ENCODE measurements at regions not wholly inside any gene's neighbourhood (a gene's known extent, or its start where the extent isn't known, plus 50 kb on each side); places are given as distances from the start of the nearest gene placed in this dataset.

GRCh38 chr9:27750566-27750965 lies 177.3 kb upstream of the C9orf72 start:
- CTCF ChIA-PET = no interaction called here
- no peaks in the 10 kb centered on the region for H3K36me3 ChIP-seq (ENCODE audit: control insufficient read depth, insufficient read depth, low read length)
- POLR2A ChIA-PET = no interaction called here
- no peaks in the 10 kb centered on the region for H3K4me1 Mint-ChIP-seq (ENCODE audit: low read depth, unreplicated experiment)
- H3K9me3 ChIP-seq = no peaks in the 10 kb centered on the region
- H3K27ac Mint-ChIP-seq (ENCODE audit: unreplicated experiment) = no peak overlapping the region
- DNase-seq = no peak
- no peaks in the 10 kb centered on the region for H3K9me3 Mint-ChIP-seq (ENCODE audit: unreplicated experiment)
- no peaks in the 10 kb centered on the region for H3K27me3 Mint-ChIP-seq (ENCODE audit: insufficient read depth, unreplicated experiment)
- no peaks in the 10 kb centered on the region for H3K36me3 Mint-ChIP-seq (ENCODE audit: insufficient read depth, unreplicated experiment)
- no TSS peak for BruUV-seq (replicated peaks)
- no peaks in the 10 kb centered on the region for H3K27me3 ChIP-seq (replicated peaks; ENCODE audit: control insufficient read depth, insufficient read depth, low read length)
- no peak overlapping the region for H3K4me3 Mint-ChIP-seq (ENCODE audit: unreplicated experiment)
- H3K4me1 ChIP-seq = no peaks in the 10 kb centered on the region
- intact Hi-C loops (cut with micrococcal nuclease; ENCODE audit: unreplicated experiment) = no loop called here
- no peak for TF ChIP-seq CTCF (IDR thresholded peaks at IDR 0.05; ENCODE audit: insufficient read depth in 1 of 2, low read depth in 1 of 2, low read length in 1 of 2, severe bottlenecking in 1 of 2, unreplicated experiment in 1 of 2)
- no peak overlapping the region for H3K4me3 ChIP-seq (ENCODE audit: low read depth, low read length)

GRCh38 chr9:27752069-27752468 lies 178.8 kb upstream of the C9orf72 start:
- Mint-ChIP-seq H3K9me3 (ENCODE audit: unreplicated experiment) (no peaks in the 10 kb centered on the region), H3K4me1 (ENCODE audit: low read depth, unreplicated experiment) (no peaks in the 10 kb centered on the region), H3K4me3 (ENCODE audit: unreplicated experiment) (no peak overlapping the region), H3K27me3 (ENCODE audit: insufficient read depth, unreplicated experiment) (no peaks in the 10 kb centered on the region), H3K36me3 (ENCODE audit: insufficient read depth, unreplicated experiment) (no peaks in the 10 kb centered on the region), H3K27ac (ENCODE audit: unreplicated experiment) (no peak overlapping the region)
- H3K27me3 ChIP-seq (replicated peaks; ENCODE audit: control insufficient read depth, insufficient read depth, low read length) = no peaks in the 10 kb centered on the region
- ChIA-PET CTCF (no interaction called here), POLR2A (no interaction called here)
- H3K9me3 ChIP-seq = no peaks in the 10 kb centered on the region
- TF ChIP-seq CTCF (IDR thresholded peaks at IDR 0.05; ENCODE audit: insufficient read depth in 1 of 2, low read depth in 1 of 2, low read length in 1 of 2, severe bottlenecking in 1 of 2, unreplicated experiment in 1 of 2) = no peak
- no peak overlapping the region for H3K4me3 ChIP-seq (ENCODE audit: low read depth, low read length)
- intact Hi-C loops (cut with micrococcal nuclease; ENCODE audit: unreplicated experiment) = no loop called here
- H3K36me3 ChIP-seq (ENCODE audit: control insufficient read depth, insufficient read depth, low read length) = no peaks in the 10 kb centered on the region
- no peaks in the 10 kb centered on the region for H3K4me1 ChIP-seq
- no TSS peak for BruUV-seq (replicated peaks)
- no peak for DNase-seq

- Histone ChIP-seq H3K4me3 (ENCODE audit: low read depth, low read length) (no peak overlapping the region), H3K27me3 (replicated peaks; ENCODE audit: control insufficient read depth, insufficient read depth, low read length) (no peaks in the 10 kb centered on the region), H3K36me3 (ENCODE audit: control insufficient read depth, insufficient read depth, low read length) (no peaks in the 10 kb centered on the region), H3K9me3 (no peaks in the 10 kb centered on the region), H3K4me1 (no peaks in the 10 kb centered on the region)
- Mint-ChIP-seq H3K27me3 (ENCODE audit: insufficient read depth, unreplicated experiment) (no peaks in the 10 kb centered on the region), H3K27ac (ENCODE audit: unreplicated experiment) (no peak overlapping the region), H3K9me3 (ENCODE audit: unreplicated experiment) (no peaks in the 10 kb centered on the region), H3K4me1 (ENCODE audit: low read depth, unreplicated experiment) (no peaks in the 10 kb centered on the region), H3K36me3 (ENCODE audit: insufficient read depth, unreplicated experiment) (no peaks in the 10 kb centered on the region), H3K4me3 (ENCODE audit: unreplicated experiment) (no peak overlapping the region)
- no TSS peak for BruUV-seq (replicated peaks)
- no peak for TF ChIP-seq CTCF (IDR thresholded peaks at IDR 0.05; ENCODE audit: insufficient read depth in 1 of 2, low read depth in 1 of 2, low read length in 1 of 2, severe bottlenecking in 1 of 2, unreplicated experiment in 1 of 2)
- ChIA-PET POLR2A (no interaction called here), CTCF (no interaction called here)
- DNase-seq = no peak
- intact Hi-C loops (cut with micrococcal nuclease; ENCODE audit: unreplicated experiment) = no loop called here
Measured at GRCh38 chr9:27755846-27756245, 182.6 kb upstream of the C9orf72 start.
